ENCODE measurements at regions not wholly inside any gene's neighbourhood (a gene's known extent, or its start where the extent isn't known, plus 50 kb on each side); places are given as distances from the start of the nearest gene placed in this dataset.

- peaks cover 2% of the 10 kb centered on the region for H3K4me1 ChIP-seq (ENCODE audit: control insufficient read depth, insufficient read depth, low read length)
- H3K36me3 ChIP-seq (ENCODE audit: control insufficient read depth in 2 of 2, insufficient read depth in 2 of 2, low read length in 2 of 2), result no peaks in the 10 kb centered on the region
- H3K27me3 ChIP-seq (ENCODE audit: control insufficient read depth in 1 of 2, insufficient read depth in 2 of 2, low read length in 2 of 2), result peaks cover 0 to 6% of the 10 kb centered on the region in 2 donors
- H3K9ac ChIP-seq (ENCODE audit: low read length in 2 of 2), result no peak overlapping the region
- H3K27ac ChIP-seq (ENCODE audit: low read length), result no peak overlapping the region
- H3K9me3 ChIP-seq (ENCODE audit: control insufficient read depth in 2 of 2, low read length in 2 of 2), result no peaks in the 10 kb centered on the region
- H3K4me3 ChIP-seq (ENCODE audit: low read length in 2 of 2), result no peak overlapping the region
Measured at GRCh38 chrX:38970074-38970473, 168.8 kb downstream of the MID1IP1 start.

- Histone ChIP-seq H3K4me3 (ENCODE audit: low read length in 2 of 2) (no peak overlapping the region), H3K9me3 (ENCODE audit: control insufficient read depth in 2 of 2, low read length in 2 of 2) (no peaks in the 10 kb centered on the region), H3K36me3 (ENCODE audit: control insufficient read depth in 2 of 2, insufficient read depth in 2 of 2, low read length in 2 of 2) (no peaks in the 10 kb centered on the region), H3K27ac (ENCODE audit: low read length) (no peak overlapping the region), H3K9ac (ENCODE audit: low read length in 2 of 2) (no peak overlapping the region), H3K27me3 (ENCODE audit: control insufficient read depth in 1 of 2, insufficient read depth in 2 of 2, low read length in 2 of 2) (peaks cover 0 to 5% of the 10 kb centered on the region in 2 donors), H3K4me1 (ENCODE audit: control insufficient read depth, insufficient read depth, low read length) (peaks cover under 1% of the 10 kb centered on the region)
Measured at GRCh38 chrX:38970845-38971244, 169.6 kb downstream of the MID1IP1 start.

GRCh38 chrX:38973322-38973721 lies 172.1 kb downstream of the MID1IP1 start:
- no peak overlapping the region for H3K9ac ChIP-seq (ENCODE audit: low read length in 2 of 2)
- H3K4me1 ChIP-seq (ENCODE audit: control insufficient read depth, insufficient read depth, low read length), result no peaks in the 10 kb centered on the region
- no peak overlapping the region for H3K27ac ChIP-seq (ENCODE audit: low read length)
- peaks cover 0 to 2% of the 10 kb centered on the region in 2 donors for H3K27me3 ChIP-seq (ENCODE audit: control insufficient read depth in 1 of 2, insufficient read depth in 2 of 2, low read length in 2 of 2)
- H3K4me3 ChIP-seq (ENCODE audit: low read length in 2 of 2), result no peak overlapping the region
- no peaks in the 10 kb centered on the region for H3K36me3 ChIP-seq (ENCODE audit: control insufficient read depth in 2 of 2, insufficient read depth in 2 of 2, low read length in 2 of 2)
- H3K9me3 ChIP-seq (ENCODE audit: control insufficient read depth in 2 of 2, low read length in 2 of 2), result no peaks in the 10 kb centered on the region

- no peaks in the 10 kb centered on the region for H3K4me1 ChIP-seq (ENCODE audit: control insufficient read depth, insufficient read depth, low read length)
- H3K9me3 ChIP-seq (ENCODE audit: control insufficient read depth in 2 of 2, low read length in 2 of 2), result no peaks in the 10 kb centered on the region
- peaks cover 0 to 2% of the 10 kb centered on the region in 2 donors for H3K27me3 ChIP-seq (ENCODE audit: control insufficient read depth in 1 of 2, insufficient read depth in 2 of 2, low read length in 2 of 2)
- no peak overlapping the region for H3K9ac ChIP-seq (ENCODE audit: low read length in 2 of 2)
- no peaks in the 10 kb centered on the region for H3K36me3 ChIP-seq (ENCODE audit: control insufficient read depth in 2 of 2, insufficient read depth in 2 of 2, low read length in 2 of 2)
- no peak overlapping the region for H3K4me3 ChIP-seq (ENCODE audit: low read length in 2 of 2)
- no peak overlapping the region for H3K27ac ChIP-seq (ENCODE audit: low read length)
Measured at GRCh38 chrX:38974542-38974941, 173.3 kb downstream of the MID1IP1 start.

- Histone ChIP-seq H3K27ac (ENCODE audit: low read length) (no peak overlapping the region), H3K27me3 (ENCODE audit: control insufficient read depth in 1 of 2, insufficient read depth in 2 of 2, low read length in 2 of 2) (peaks cover 0 to 5% of the 10 kb centered on the region in 2 donors), H3K9ac (ENCODE audit: low read length in 2 of 2) (no peak overlapping the region), H3K36me3 (ENCODE audit: control insufficient read depth in 2 of 2, insufficient read depth in 2 of 2, low read length in 2 of 2) (no peaks in the 10 kb centered on the region), H3K4me1 (ENCODE audit: control insufficient read depth, insufficient read depth, low read length) (no peaks in the 10 kb centered on the region), H3K9me3 (ENCODE audit: control insufficient read depth in 2 of 2, low read length in 2 of 2) (peaks cover 0 to 3% of the 10 kb centered on the region in 2 donors), H3K4me3 (ENCODE audit: low read length in 2 of 2) (no peak overlapping the region)
Measured at GRCh38 chrX:38975368-38975942, 174.2 kb downstream of the MID1IP1 start.

- H3K4me3 ChIP-seq (ENCODE audit: low read length in 2 of 2), result no peak overlapping the region
- H3K36me3 ChIP-seq (ENCODE audit: control insufficient read depth in 2 of 2, insufficient read depth in 2 of 2, low read length in 2 of 2), result no peaks in the 10 kb centered on the region
- H3K4me1 ChIP-seq (ENCODE audit: control insufficient read depth, insufficient read depth, low read length), result no peaks in the 10 kb centered on the region
- H3K27ac ChIP-seq (ENCODE audit: low read length), result no peak overlapping the region
- H3K9me3 ChIP-seq (ENCODE audit: control insufficient read depth in 2 of 2, low read length in 2 of 2), result peaks cover 0 to 3% of the 10 kb centered on the region in 2 donors
- peaks cover 0 to 3% of the 10 kb centered on the region in 2 donors for H3K27me3 ChIP-seq (ENCODE audit: control insufficient read depth in 1 of 2, insufficient read depth in 2 of 2, low read length in 2 of 2)
- no peak overlapping the region for H3K9ac ChIP-seq (ENCODE audit: low read length in 2 of 2)
Measured at GRCh38 chrX:38982370-38982769, 181.1 kb downstream of the MID1IP1 start.

- H3K9ac ChIP-seq (ENCODE audit: low read length in 2 of 2), result no peak overlapping the region
- peaks cover 0 to 3% of the 10 kb centered on the region in 2 donors for H3K27me3 ChIP-seq (ENCODE audit: control insufficient read depth in 1 of 2, insufficient read depth in 2 of 2, low read length in 2 of 2)
Measured at GRCh38 chrX:38982843-38983242, 181.6 kb downstream of the MID1IP1 start.

GRCh38 chrX:38985375-38985774 lies 184.1 kb downstream of the MID1IP1 start:
- H3K27ac ChIP-seq (ENCODE audit: low read length), result no peak overlapping the region
- H3K4me3 ChIP-seq (ENCODE audit: low read length in 2 of 2), result no peak overlapping the region
- no peaks in the 10 kb centered on the region for H3K4me1 ChIP-seq (ENCODE audit: control insufficient read depth, insufficient read depth, low read length)
- H3K9ac ChIP-seq (ENCODE audit: low read length in 2 of 2), result no peak overlapping the region
- H3K27me3 ChIP-seq (ENCODE audit: control insufficient read depth in 1 of 2, insufficient read depth in 2 of 2, low read length in 2 of 2), result no peaks in the 10 kb centered on the region
- no peaks in the 10 kb centered on the region for H3K9me3 ChIP-seq (ENCODE audit: control insufficient read depth in 2 of 2, low read length in 2 of 2)
- H3K36me3 ChIP-seq (ENCODE audit: control insufficient read depth in 2 of 2, insufficient read depth in 2 of 2, low read length in 2 of 2), result no peaks in the 10 kb centered on the region

More at GRCh38 chrX:38982843-38983242, 181.6 kb downstream of the MID1IP1 start:
- no peak overlapping the region for H3K27ac ChIP-seq (ENCODE audit: low read length)
- no peaks in the 10 kb centered on the region for H3K36me3 ChIP-seq (ENCODE audit: control insufficient read depth in 2 of 2, insufficient read depth in 2 of 2, low read length in 2 of 2)
- no peak overlapping the region for H3K4me3 ChIP-seq (ENCODE audit: low read length in 2 of 2)
- H3K4me1 ChIP-seq (ENCODE audit: control insufficient read depth, insufficient read depth, low read length), result no peaks in the 10 kb centered on the region
- peaks cover 0 to 3% of the 10 kb centered on the region in 2 donors for H3K9me3 ChIP-seq (ENCODE audit: control insufficient read depth in 2 of 2, low read length in 2 of 2)

GRCh38 chrX:38985945-38986344 lies 184.7 kb downstream of the MID1IP1 start:
- no peaks in the 10 kb centered on the region for H3K36me3 ChIP-seq (ENCODE audit: control insufficient read depth in 2 of 2, insufficient read depth in 2 of 2, low read length in 2 of 2)
- no peak overlapping the region for H3K27ac ChIP-seq (ENCODE audit: low read length)
- H3K4me1 ChIP-seq (ENCODE audit: control insufficient read depth, insufficient read depth, low read length), result no peaks in the 10 kb centered on the region
- no peaks in the 10 kb centered on the region for H3K9me3 ChIP-seq (ENCODE audit: control insufficient read depth in 2 of 2, low read length in 2 of 2)
- H3K4me3 ChIP-seq (ENCODE audit: low read length in 2 of 2), result no peak overlapping the region
- no peaks in the 10 kb centered on the region for H3K27me3 ChIP-seq (ENCODE audit: control insufficient read depth in 1 of 2, insufficient read depth in 2 of 2, low read length in 2 of 2)
- H3K9ac ChIP-seq (ENCODE audit: low read length in 2 of 2), result no peak overlapping the region

- H3K9me3 ChIP-seq (ENCODE audit: control insufficient read depth in 2 of 2, low read length in 2 of 2), result no peaks in the 10 kb centered on the region
- H3K36me3 ChIP-seq (ENCODE audit: control insufficient read depth in 2 of 2, insufficient read depth in 2 of 2, low read length in 2 of 2), result no peaks in the 10 kb centered on the region
- H3K4me3 ChIP-seq (ENCODE audit: low read length in 2 of 2), result no peak overlapping the region
- H3K27me3 ChIP-seq (ENCODE audit: control insufficient read depth in 1 of 2, insufficient read depth in 2 of 2, low read length in 2 of 2), result peaks cover 0 to under 1% of the 10 kb centered on the region in 2 donors
- H3K9ac ChIP-seq (ENCODE audit: low read length in 2 of 2), result no peak overlapping the region
- no peak overlapping the region for H3K27ac ChIP-seq (ENCODE audit: low read length)
- H3K4me1 ChIP-seq (ENCODE audit: control insufficient read depth, insufficient read depth, low read length), result no peaks in the 10 kb centered on the region
Measured at GRCh38 chrX:38986586-38986985, 185.3 kb downstream of the MID1IP1 start.

GRCh38 chrX:38987198-38987651 lies 186.0 kb downstream of the MID1IP1 start:
- Histone ChIP-seq H3K27ac (ENCODE audit: low read length) (no peak overlapping the region), H3K9me3 (ENCODE audit: control insufficient read depth in 2 of 2, low read length in 2 of 2) (no peaks in the 10 kb centered on the region), H3K4me3 (ENCODE audit: low read length in 2 of 2) (no peak overlapping the region), H3K9ac (ENCODE audit: low read length in 2 of 2) (no peak overlapping the region), H3K4me1 (ENCODE audit: control insufficient read depth, insufficient read depth, low read length) (no peaks in the 10 kb centered on the region), H3K36me3 (ENCODE audit: control insufficient read depth in 2 of 2, insufficient read depth in 2 of 2, low read length in 2 of 2) (no peaks in the 10 kb centered on the region), H3K27me3 (ENCODE audit: control insufficient read depth in 1 of 2, insufficient read depth in 2 of 2, low read length in 2 of 2) (peaks cover 0 to 3% of the 10 kb centered on the region in 2 donors)
